ENCODE measurements at regions not wholly inside any gene's neighbourhood (a gene's known extent, or its start where the extent isn't known, plus 50 kb on each side); places are given as distances from the start of the nearest gene placed in this dataset.

DNA sequence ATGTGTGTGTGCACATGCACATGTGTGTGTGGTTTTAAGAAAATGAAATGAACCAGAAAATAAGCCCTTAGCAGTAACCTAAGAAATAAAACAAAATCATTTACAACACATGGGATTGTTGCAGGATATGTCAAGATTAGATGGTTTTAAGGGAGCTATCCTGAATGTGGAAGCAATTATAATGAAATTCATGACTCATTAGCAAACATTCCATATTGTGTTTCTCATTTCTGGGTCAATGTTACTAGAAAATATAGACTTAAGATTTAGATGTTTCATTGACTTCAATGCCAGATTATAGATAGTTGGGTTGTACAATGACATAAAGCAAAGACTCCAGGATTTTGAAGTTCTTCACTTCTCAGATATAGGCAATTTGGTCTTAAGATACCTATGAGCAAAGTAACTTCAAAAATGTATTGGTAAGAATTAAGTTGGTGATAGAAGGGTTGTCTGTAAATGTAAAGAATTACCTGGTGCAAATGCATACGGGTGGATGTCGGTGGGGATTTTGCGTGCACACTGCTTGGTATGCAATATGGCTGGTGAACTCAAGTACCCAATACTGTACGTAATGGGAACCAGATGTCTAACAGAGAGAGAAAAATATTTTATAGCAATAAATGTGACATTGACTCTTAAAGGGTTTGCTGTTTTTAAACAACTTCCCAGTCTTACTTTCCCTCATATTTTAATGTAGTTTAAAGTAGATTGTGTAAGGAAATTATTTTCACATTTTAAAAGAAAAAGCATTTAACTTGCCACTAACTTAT is 53.9 kb upstream of the NR2F2 start:
- DNase-seq (ENCODE audit: low spot score) = no peak
